HG03060 (cell line): ENCODE measurements at regions not wholly inside any gene's neighbourhood (a gene's known extent, or its start where the extent isn't known, plus 50 kb on each side); places are given as distances from the start of the nearest gene placed in this dataset.

Source experiments
- ATAC-seq: cut with Tn5 transposase; IDR thresholded peaks from one replicate; pipeline ENCODE4 v1.9.1; 2021; ENCODE audit warnings: low read depth, moderate number of reproducible peaks; ENCODE audit not compliant: unreplicated experiment

DNA sequence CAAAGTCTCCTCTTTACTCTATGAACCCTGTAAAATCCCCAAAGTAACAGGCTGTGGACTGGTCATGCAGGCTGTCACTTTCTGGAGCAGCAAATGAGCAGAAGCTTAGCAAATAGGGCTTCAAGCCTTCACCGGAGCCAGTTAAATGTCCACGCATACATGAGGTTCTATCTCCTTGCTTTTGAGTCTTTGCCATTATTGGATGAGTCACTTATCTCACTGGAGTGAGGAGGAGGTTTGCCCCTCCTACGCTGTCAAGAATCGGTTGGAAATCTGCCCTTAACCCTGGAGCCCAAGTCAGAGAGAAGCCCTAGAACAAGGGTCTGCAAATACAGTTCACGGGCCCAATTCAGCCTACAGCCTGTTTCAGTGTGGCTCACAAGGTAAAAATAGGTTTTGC is 126.1 kb upstream of the CTNNB1 start:
- ATAC-seq, result no peak

DNA sequence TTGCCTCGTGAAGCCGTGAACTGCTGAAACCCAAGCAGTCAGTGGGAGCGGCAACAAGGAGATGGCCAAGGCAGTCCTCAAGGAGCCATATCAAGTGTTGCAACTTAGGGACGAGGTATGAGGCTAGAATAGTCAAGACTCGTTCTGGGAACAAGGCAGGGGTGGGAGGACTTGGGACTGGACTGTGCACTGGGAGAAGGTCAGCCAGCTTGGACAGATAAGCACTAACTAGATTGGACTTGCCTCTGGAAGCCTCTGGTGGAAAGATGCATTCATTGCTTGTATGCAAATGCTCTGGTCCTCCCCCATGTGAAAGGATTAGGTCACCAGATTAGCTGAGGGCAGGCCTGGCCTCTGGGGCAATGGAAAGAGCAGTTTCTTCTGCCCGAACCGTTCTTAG is 123.3 kb upstream of the CTNNB1 start:
- no peak for ATAC-seq

DNA sequence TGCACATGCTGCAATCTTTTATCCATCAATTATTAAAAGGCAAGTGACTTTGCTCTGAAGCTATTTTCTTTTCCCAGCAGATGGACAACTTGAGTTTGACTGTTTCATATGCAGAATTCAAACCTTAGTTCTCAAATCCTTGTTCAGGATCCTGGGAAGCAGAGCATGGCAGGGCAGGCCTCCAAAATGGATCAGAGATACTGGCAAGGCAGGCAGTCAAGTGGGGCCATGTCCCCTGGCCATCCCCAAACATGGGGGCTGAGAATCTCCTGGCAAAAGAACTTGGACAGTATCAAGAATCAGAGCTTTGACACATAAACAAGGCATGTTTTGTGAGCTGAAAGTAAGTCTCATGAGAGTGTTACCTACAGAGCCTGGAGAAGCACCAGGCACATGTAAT is 122.9 kb upstream of the CTNNB1 start:
- no peak for ATAC-seq

DNA sequence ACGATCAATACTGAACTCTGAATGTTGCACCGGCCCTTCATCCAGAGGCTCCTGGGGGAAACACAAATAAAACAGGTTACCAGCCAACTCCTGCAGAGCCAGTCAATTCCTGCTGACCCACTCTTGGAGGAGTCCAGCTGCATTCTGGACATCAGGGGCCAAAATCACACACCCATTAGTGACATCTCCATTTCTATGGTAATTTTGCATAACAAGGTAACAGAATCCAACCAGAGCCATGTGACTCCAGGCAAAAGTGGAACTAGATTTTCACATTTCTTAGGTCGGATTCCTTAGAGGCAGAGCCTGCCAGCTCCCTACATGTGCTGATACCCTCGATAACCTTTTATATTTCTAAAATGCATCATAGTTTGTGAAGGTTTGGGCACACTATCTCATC is 119.2 kb upstream of the CTNNB1 start:
- ATAC-seq, result no peak

DNA sequence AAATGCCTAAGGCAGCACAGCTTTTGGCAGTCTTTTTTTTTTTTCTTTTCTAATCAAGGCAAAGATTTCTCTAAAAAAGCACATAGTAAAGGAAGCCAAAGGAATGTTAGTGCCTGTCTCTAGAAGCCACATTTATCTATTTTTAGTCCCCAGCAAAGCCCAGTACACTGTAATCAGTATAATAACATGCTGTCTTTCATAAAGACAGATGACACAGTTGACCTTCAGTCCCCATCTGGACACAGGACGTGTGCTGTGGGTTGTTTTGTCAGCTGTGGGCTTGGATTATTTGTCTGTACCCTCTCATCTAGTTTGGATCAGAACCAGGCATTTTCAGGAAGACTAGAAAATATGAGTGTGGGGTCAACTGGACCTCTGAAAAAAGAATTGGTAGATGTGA is 110.4 kb upstream of the CTNNB1 start:
- no peak for ATAC-seq

DNA sequence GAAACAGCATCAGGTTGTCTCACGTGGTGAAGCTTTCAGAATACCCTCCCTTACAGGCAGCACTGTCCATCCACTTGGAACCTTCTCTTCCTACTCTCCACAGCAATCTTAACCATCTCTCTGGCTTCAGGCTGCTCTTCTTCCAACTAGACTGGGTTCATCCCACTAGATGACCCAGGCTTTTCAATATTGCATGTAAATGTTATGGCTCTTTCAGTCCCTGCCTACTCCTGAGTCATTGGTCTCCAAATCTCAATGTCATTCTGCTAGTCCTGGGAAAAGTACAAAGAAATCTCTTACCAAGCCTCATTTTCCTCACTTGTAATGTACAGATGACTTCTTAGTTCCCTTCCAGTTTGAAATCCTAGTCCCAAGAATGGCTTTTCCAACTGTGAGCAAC is 109.7 kb upstream of the CTNNB1 start:
- no peak for ATAC-seq

DNA sequence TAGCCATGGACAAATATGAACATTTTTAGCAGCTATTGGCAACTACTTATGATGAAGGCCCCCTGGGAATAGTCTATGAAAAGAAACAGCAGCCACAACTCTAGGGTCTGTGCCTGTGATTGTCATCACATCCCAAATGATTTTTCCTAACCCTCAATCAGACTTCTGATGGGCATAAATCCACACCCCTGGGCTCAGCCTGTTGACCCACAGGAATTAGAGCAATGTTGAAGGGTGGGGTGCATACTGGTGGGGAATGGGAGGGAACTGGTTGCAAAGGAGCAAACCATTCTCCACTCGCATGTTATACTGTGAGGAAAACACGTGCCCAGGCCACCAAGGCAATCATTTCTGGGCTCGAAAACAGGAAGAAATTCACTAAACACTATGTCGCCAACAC is 106.5 kb upstream of the CTNNB1 start:
- no peak for ATAC-seq

DNA sequence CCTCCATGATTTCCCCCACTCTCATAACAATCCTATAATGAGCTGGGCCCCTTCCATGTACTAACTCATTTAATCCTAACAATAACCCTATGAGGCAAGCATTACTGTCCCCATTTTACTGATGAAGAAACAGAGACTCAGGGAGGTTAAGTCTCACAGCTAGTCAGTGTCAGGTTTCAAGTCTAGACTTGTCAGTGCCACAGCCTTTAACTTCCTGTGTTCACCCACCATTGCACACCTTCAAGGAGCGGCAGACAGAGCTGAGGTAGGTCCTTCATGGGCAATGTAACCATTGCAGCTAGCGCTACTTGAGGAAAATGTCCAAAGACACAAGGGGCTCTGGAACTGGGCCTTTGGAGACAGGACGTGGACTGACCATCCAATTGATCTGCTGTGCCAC is 105.8 kb upstream of the CTNNB1 start:
- ATAC-seq, result no peak

DNA sequence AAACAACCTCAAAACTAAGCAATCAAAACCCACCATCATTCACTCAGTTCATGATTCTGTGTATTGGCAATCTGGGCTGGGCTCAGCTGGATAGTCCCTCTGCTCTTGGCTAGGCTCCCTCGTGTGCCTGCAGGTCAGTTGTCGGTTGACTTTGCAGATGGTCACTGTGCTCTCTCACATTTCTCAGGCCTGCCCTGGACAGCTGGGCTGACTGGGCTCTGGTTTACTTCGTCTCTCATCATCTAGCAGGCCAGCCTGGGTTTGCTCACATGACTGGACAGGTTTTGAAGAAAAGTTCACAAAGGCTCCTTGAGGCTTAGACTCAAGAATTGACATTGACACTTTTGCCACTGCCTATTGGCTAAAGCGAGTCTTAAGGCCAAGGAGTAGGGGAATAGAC is 105.0 kb upstream of the CTNNB1 start:
- no peak for ATAC-seq

DNA sequence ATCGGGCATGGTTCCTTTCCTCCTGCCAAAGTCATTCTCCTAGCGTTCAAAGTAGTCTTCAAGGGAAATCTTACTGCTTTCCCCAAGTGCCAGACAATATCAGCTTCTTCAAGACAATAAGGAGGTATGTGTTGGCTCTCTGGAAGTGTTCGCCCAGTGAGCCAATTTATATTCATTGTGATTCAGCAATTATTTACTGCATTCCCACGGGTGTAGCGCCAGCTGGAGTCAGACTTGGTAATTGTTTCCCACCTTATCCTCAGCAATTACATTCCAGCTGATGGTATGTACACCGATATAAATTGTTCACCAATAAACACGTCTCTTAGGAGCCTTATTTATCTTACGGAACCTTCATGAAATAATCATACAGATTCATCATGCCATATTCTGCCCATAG is 103.6 kb upstream of the CTNNB1 start:
- ATAC-seq, result no peak

DNA sequence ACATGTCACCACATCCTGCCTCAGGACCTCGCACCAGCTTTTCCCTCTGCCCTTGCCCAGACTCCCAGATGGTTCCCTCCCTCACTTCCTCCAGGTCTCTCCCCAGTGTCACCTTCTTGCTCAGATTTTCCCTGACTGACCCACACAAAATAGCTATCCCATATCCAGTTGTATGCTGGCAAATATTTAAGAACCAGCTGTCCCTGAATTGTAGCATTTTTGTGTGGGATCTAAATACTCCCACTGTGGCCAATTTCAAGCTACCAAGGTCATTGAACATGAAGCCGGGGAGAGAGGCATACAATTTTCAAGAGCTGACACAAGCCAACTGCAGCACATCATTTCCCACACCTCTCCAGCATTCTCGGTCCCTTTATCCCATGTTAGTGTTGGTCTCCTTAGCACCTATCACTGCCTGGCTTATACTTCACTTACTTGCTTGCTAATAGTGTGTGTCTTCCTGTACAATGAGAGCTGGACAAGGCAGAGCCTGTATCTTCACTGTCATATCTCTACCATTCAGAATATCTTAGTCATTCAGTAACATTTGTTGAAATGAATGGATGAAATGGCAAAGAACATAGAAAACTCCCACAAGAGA is 101.3 kb upstream of the CTNNB1 start:
- ATAC-seq, result no peak

DNA sequence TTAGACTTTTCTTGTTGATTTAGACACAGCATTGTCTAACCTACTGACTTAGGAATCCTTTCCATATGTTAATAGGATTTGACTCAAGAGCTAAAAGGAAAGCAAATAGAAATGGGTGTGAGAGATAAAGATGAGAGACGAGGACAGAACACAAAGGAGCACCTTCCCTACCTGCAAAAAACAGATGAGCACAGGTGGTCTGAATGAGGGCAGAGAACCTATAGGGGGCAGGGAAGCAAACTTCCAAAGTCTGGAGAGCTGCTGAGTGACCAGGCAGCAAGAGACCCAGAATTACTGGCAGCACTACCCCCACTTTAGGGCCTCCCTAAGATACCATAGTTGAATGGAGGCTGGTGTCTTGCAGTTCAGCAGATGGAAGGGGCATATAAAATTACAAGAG is 98.1 kb upstream of the CTNNB1 start:
- no peak for ATAC-seq

DNA sequence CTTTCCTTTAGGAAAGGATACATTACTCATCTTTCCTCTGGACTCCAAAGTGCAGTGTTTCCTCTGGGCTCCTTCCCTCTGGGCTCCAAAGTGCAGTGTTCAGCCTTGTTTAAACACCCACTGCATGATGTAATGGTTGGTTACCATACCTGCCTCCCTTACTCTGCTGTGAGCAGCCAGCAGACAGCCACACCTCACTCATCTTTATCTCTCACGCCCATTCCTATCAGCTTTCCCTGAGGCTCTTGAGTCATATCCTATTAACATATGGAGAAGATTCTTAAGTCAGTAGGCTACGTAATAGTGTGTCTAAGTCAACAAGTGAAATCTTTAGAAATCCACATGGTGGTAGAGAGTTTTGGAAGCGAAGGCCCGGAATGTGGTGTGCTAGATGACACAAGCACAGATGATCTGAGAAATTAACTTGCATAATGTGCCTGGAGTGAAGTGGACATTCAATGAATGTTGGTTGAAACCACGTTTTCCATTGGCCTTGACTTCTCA is 97.2 kb upstream of the CTNNB1 start:
- ATAC-seq, result no peak

DNA sequence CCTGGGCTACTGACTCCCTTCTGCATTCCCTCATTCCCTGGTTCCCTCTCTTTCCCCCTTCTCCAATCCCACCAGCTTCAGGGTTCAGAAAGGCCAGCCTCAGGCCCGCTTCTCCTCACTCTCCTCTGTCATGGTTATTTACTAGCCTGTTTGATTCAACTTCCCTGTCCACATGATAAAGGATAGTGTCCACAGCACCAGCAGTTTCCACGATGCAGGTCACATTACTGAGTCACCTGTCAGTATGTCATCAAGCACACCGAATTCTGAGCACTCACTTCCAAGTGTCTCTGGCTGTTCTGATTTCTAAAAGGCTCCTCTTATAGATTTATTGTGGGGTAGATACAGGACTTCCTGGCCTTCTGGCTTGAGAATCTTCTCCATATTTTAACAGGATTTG is 96.6 kb upstream of the CTNNB1 start:
- ATAC-seq, result no peak

DNA sequence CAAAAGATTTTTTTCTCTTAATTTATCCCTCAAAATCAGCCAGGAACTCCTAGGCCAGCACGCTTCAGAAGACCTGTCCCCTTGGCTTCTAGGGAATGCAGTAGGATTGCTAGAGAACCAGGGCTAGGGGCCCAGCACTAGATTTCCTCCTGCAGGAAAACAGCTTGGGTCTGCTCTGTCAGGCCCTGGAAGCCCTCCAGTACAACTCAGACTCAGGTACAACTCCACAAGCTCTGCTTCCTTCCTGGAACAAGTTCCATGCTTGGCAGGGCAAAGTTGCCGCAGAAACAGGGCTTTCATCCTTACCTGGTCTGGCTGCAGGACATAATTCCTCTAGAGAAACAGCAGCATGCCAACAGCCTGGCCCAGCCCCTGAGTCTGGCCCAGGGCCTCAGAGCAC is 96.1 kb upstream of the CTNNB1 start:
- no peak for ATAC-seq

DNA sequence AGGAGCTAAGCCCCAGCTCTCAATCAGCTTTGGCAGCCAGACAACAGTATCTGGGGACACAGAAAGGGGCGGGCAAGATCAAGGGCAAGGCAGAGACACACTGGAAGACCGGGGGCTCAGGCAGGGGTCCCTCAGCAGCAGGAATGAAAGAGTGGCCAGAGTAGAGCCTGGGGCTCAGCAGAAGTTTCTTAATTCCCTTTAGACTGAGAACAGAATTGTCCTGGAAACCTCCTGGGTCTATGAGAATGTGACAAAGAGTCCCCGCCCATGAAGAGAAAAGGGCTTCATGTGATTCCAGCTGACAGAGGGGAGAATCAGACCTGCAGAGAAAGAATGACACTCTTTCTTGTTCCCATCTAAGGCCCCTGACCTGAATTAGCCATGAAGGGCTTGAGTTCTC is 95.2 kb upstream of the CTNNB1 start:
- no peak for ATAC-seq

DNA sequence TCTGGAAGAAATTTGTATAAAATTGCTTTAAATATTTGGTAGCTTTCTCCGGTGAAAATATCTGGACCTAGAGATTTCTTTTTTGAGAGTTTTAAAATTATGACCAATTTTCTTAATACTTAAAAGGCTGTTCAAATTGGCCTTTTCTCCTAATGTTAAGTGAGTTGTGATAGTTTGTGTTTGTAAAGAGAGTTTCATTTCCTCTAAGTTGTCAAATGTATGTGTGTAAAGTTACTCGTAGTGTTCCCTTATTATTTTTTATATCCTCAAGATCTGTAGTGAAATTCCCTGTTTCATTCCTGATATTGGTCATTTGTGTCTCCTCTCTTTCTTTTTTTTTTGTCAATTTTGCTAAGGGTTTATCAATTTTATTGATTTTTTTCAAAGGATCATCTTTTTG is 92.6 kb upstream of the CTNNB1 start:
- no peak for ATAC-seq

DNA sequence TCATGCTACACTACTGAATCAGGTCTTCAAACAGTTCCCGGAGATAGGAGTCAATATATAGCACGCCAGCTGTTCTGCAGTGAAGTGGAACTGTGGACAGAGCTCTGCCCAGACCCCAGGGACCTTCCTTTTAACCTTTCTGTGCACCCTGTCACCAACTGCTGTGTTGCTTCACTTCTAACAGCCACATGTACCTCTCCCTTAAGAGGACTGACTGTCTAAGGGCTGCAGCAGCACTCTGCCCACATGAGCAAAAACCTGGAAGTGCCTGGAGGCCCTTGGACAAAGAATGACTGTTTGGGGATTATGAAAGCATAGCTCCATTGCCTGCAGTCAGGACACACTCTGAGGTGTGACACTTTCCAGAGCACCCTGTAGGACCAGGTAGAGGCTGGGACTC is 88.3 kb upstream of the CTNNB1 start:
- ATAC-seq, result no peak

DNA sequence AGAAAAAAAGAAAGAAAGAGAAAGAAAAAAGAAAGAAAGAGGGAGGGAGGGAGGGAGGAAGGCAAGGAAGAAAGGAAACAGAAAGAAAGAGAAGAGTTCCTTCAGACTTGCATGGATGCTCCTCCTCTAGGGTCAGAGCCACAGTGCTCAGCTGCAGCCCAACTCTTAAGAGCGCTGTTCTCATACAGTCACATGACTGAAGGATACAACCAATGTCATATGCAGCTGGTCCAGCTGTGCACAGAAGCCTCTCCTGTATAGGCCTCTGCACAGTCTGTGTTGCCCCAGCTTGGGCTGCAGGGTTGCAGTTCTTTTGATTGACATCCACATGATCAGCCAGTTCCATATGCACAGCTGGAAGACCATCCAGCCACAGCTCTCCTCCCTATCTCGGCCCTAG is 86.8 kb upstream of the CTNNB1 start:
- no peak for ATAC-seq

DNA sequence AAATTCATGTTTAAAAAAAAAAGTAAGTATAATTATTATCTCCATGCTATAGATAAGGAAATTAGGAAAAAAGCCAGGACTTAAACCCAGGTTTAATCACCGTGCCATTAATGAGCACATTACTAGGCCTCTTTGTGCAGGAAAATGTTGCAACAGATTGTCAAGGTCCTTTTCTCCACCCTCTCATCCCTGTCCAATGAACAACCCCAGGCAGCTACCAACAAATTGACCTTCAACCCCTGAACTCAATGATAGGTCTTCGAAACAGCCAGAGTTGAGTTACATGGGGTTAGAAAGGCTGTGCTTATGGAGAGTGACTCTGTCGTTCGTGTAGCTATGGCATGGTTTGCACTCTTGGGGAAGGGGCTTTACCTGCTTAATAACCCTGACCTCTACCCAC is 84.2 kb upstream of the CTNNB1 start:
- no peak for ATAC-seq

DNA sequence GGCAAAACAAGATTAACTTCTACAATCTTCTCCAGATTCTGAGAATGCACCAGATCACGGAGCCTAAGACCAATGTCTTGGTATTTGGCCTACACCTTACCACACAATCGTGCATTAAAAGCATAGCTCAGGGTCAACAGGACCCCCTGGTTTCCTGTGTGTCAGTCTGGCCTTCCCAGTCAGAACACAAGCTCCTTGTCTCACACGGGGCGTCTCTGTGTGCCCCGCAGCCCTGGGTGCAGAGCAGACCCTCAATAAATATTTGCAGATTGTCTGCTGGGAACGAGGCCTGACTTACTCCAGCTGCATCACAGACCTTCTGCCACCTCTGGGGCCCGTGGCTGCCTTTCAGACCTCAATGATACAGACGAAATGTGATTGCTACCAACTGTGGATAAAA is 82.5 kb upstream of the CTNNB1 start:
- no peak for ATAC-seq

DNA sequence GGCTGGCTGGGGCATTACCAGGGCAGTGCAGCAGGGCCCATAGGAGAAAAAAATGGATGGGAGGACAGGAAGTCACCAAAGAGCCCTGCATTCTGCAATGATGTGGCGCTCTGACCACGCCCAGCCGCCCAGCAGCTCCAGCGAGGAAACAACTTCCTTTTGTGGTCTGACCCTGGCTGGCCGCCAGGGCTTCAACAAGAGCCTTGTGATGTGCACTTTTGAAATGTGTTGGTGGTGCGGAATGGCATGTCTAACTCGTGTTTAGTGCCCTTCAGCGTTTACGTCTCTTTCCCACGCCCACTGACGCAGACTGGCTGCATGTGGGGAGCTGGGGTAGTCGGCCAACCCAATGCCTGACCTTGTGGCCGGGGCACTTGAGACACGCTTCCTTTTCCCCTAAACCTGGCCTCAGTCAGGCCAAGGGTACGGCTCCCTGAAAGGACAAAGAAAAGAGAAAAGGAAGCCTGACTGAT is 81.9 kb upstream of the CTNNB1 start:
- ATAC-seq, result peak; percentile 79
